GM12892 (cell line): ENCODE measurements at regions not wholly inside any gene's neighbourhood (a gene's known extent, or its start where the extent isn't known, plus 50 kb on each side); places are given as distances from the start of the nearest gene placed in this dataset.

ENCODE experiments used
- POLR2A ChIP-seq: IDR thresholded peaks from 2 replicates; pipeline ENCODE4 v1.6.1; 2011; ENCODE audit warnings: low read depth, low read length, control low read depth
- POLR2AphosphoS5 ChIP-seq: IDR thresholded peaks from 2 replicates; pipeline ENCODE4 v1.6.1; 2011; ENCODE audit warnings: low read depth, low read length, control low read depth
- TAF1 ChIP-seq: IDR thresholded peaks from 2 replicates; pipeline ENCODE4 v1.6.1; 2011; ENCODE audit warnings: low read depth, mild to moderate bottlenecking, control low read depth, low read length, borderline replicate concordance

DNA sequence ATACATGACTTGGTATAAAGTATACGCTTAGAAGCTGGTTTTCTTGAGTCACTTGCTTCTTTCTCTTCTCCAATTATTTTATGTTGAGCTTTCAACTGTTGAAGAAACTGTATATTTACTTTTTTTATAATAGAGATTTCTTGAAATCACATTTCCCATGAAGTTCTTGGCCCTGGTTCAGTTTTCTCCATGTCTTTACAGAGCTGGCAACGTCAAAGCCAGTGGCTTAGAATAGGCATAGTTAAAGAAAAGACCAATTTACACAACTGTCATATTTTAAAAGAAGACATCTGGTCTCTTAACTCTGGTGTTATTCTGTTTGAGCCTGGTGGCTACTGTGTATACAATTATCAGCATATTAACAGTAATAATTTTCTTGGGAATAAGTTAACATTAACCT is 1249.3 kb downstream of the CDH12 start:
- TF ChIP-seq POLR2A (no peak), POLR2AphosphoS5 (no peak), TAF1 (no peak)
